GM04504 (cell line): ENCODE measurements at regions not wholly inside any gene's neighbourhood (a gene's known extent, or its start where the extent isn't known, plus 50 kb on each side); places are given as distances from the start of the nearest gene placed in this dataset.
"Not testable (repeated sequence)": the region's sequence is repeated elsewhere in the genome, so short reads cannot be mapped to it uniquely, and the experiment has no call there.

Experiments
- DNase-seq: peaks from one replicate; pipeline ENCODE4 v3.0.0-alpha.2; 2012; ENCODE audit warnings: low read depth

DNA sequence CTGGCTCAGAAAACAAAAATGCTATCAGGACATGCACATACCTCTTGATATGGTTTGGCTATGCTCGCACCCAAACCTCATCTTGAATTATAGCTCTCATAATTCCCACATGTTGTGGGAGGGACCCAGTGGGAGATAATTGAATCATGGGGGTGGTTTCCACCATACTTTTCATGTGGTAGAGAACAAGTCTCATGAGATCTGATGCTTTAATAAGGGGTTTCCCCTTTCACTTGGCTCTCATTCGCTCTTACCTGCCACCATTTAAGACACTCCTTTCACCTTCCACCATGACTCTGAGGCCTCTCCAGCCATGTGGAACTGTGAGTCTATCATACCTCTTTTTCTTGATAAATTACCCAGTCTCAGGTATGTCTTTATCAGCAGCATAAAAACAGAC is 958.6 kb downstream of the TRAM1L1 start:
- DNase-seq = no peak

DNA sequence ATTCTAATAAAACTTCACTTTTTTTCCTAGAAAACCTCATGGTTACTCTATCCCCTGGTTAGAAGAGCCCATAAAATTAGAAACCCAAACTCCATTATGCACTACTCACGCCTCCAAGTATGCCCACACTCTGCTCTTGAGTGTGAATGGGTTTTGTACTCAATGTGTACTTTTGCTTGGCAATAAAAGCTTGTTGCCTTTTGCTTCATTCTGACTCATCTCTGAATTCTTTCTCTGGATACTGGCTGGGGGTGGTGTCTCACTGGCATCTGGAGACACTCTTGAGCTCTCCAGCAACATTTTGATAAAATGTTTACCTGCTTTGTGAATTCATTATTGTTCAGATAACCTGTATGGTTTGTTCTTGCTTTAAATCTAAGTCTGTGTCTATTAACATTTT is 963.3 kb downstream of the TRAM1L1 start:
- DNase-seq = no peak

GRCh38 chr4:116118221-116118620 is 967.2 kb downstream of the TRAM1L1 start:
- no peak for DNase-seq

DNA sequence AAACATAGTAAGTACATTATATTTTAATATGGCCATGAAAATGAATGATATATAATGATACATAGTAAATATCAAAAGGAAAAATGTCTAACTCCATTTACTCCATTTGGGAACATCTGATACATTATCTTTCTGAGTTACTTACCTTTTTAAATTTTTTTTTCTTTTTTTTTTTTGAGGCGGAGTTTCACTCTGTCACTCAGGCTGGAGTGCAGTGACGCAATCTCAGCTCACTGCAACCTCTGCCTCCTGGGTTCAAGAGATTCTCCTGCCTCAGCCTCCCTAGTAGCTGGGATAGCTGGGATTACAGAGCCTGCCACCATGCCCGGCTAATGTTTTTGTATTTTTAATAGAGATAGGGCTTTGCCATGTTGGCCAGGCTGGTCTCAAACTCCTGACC is 972.5 kb downstream of the TRAM1L1 start:
- DNase-seq = not testable (repeated sequence)

- no peak for DNase-seq
Measured at GRCh38 chr4:116110713-116111112, 974.7 kb downstream of the TRAM1L1 start.

- DNase-seq = no peak
Measured at GRCh38 chr4:116108606-116109005, 976.8 kb downstream of the TRAM1L1 start.

GRCh38 chr4:116101321-116101720 is 984.1 kb downstream of the TRAM1L1 start:
- no peak for DNase-seq

DNA sequence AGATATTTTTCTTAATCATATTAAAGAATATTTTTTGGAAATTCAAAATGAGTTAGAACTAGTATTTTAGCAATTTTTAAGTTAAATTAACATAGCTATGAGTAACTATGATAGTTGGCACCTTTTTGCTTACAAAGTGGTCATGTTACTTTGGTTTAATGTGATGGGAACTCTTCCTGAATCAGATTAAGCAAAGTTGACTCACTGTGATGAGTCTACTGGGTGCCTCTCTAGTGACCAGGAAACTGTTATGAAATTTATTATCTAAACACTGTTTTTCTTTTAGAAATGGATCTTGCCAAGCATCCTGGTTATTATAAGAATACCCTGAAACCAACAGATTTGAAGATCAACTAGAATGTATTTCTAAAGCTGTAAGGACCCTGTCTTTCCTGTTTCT is 985.8 kb downstream of the TRAM1L1 start:
- no peak for DNase-seq

- not testable (repeated sequence) for DNase-seq
Measured at GRCh38 chr4:116097353-116097752, 983.9 kb upstream of the NDST4 start.

GRCh38 chr4:116092961-116093360 is 979.5 kb upstream of the NDST4 start:
- no peak for DNase-seq

GRCh38 chr4:116088771-116089170 is 975.4 kb upstream of the NDST4 start:
- no peak for DNase-seq

DNA sequence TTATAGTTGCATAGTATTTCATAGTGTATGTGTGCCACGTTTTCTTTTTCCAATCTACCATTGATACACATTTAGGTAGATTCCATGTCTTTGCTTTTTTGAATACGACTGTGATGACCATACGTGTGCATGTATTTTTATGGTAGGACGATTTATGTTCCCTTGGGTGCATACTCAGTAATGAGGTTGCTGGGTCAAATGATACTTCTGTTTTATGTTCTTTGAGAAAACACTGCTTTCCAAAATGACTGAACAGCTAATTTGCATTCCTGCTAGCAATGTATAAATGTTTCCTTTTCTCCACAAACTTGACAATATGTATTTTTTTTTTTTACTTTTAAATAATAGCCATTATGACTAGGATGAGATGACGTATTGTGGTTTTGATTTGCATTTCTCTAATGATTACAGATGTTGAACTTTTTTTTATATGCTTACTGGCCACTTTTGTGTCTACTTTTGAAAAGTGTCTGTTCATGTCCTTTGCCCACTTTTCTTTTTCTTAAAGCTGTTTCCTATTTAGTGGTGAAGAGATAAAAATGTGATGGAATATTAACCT is 969.5 kb upstream of the NDST4 start:
- DNase-seq = no peak

GRCh38 chr4:116073051-116073450 is 959.6 kb upstream of the NDST4 start:
- no peak for DNase-seq

GRCh38 chr4:116070283-116070682 is 956.9 kb upstream of the NDST4 start:
- no peak for DNase-seq

DNA sequence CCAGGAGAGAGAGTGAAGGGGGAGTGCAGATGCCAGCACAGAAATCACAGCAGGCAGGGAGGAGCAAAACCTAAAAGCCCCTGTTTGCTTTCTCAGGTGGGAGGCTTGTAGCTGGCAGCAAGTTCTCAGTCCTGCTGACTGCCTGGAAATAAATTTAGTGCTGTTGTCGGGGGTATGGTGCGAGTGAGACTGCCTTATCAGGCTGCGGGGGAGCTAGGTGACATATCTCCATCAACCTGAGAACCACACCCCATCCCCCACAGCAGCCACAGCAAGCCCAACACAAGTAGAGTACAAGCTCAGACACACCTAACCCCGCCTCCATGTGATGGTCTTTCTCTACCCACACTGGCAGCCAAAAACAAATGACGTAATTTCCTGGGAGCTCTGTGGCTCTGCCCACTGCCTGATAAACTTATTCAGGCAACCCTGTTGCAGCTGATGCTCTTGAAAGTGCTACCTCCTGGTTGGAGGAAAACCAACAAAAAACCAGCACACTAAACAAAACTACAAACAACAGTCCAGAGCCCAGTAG is 953.4 kb upstream of the NDST4 start:
- no peak for DNase-seq

DNA sequence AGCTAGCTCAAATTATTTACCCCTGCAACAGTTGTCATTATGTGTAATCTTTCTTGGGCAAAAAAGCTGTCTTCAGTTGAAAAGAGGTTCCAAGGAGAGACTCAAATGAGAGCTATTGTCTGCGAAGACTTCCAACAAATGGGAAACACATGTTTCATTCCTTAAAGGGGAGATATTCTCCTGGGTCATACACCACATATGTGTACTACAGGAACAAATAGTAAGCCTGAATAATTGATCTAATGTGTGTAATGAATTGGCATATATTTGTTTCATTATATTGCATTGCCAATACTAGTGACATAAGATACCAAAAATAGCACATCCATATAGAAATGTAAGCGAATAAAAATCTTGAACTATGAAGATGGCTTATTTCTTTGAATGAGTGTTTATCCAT is 950.9 kb upstream of the NDST4 start:
- DNase-seq = no peak

DNA sequence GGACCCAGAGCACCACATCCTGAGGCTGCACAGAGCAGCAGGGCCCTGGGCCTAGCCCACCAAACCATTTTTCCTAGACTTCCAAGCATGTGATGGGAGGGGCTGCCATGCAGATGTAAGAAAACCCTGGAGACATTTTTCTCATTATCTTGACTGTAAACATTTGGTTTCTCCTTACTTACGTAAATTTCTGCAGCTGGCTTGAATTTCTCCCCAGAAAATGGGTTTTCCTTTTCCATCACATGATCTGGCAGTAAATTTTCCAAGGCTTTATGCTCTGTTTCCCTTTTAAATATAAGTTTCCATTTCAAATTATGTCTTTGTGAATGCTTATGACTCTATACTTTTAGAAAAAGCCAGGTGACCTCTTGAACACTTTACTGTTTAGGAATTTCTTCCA is 945.9 kb upstream of the NDST4 start:
- no peak for DNase-seq

- DNase-seq = no peak
Measured at GRCh38 chr4:116058129-116058528, 944.7 kb upstream of the NDST4 start.

- no peak for DNase-seq
Measured at GRCh38 chr4:116055857-116056827, 942.7 kb upstream of the NDST4 start.

GRCh38 chr4:116027311-116027710 is 913.9 kb upstream of the NDST4 start:
- no peak for DNase-seq

- DNase-seq = no peak
Measured at GRCh38 chr4:116024954-116025708, 911.7 kb upstream of the NDST4 start.

DNA sequence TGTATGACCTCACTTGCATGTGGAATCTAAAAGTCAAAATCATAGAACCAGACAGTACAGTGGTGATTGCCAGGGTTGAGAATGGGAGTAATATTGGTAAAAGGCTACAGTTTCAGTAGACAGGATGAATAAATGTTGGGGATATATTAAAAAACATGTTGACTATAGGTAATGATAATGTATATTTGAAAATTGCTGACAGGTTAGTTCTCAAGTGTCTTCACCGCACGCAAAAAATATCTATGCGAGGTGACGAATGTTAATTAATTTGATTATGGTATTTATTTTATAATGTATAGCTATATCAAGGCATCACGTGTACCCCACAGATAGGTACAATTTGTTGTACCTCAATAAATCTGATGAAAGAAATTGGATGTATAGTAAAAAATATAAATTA is 909.6 kb upstream of the NDST4 start:
- no peak for DNase-seq
